MG63 (cell line): ENCODE measurements at regions not wholly inside any gene's neighbourhood (a gene's known extent, or its start where the extent isn't known, plus 50 kb on each side); places are given as distances from the start of the nearest gene placed in this dataset.
"Not testable (repeated sequence)": the region's sequence is repeated elsewhere in the genome, so short reads cannot be mapped to it uniquely, and the experiment has no call there.

ENCODE experiments used
- DNase-seq: peaks from one replicate; pipeline ENCODE4 v3.0.0-alpha.2; 2020
- H3K27me3 ChIP-seq: fragments of 250-450 bp; sonication (Bioruptor Pico); 2 replicates; pipeline ENCODE4 v1.5.1; 2020; ENCODE audit warnings: mild to moderate bottlenecking, moderate library complexity
- H3K36me3 ChIP-seq: fragments of 250-450 bp; sonication (Bioruptor Pico); 2 replicates; pipeline ENCODE4 v1.5.1; 2020; ENCODE audit warnings: mild to moderate bottlenecking, moderate library complexity
- H3K4me3 ChIP-seq: fragments of 250-450 bp; sonication (Bioruptor Pico); 2 replicates; pipeline ENCODE4 v1.5.1; 2020; ENCODE audit warnings: mild to moderate bottlenecking, moderate library complexity
- H3K9me3 ChIP-seq: fragments of 250-450 bp; sonication (Bioruptor Pico); 2 replicates; pipeline ENCODE4 v1.5.1; 2020; ENCODE audit warnings: mild to moderate bottlenecking, moderate library complexity

- no peak for DNase-seq
- H3K9me3 ChIP-seq, result no peaks in the 10 kb centered on the region
- no peaks in the 10 kb centered on the region for H3K27me3 ChIP-seq
- H3K4me3 ChIP-seq, result no peak overlapping the region
- H3K36me3 ChIP-seq, result no peaks in the 10 kb centered on the region
Observed at GRCh38 chr7:133132906-133133305, 51.0 kb upstream of the CHCHD3 start.

- Histone ChIP-seq H3K4me3 (no peak overlapping the region), H3K36me3 (no peaks in the 10 kb centered on the region), H3K27me3 (no peaks in the 10 kb centered on the region), H3K9me3 (no peaks in the 10 kb centered on the region)
- no peak for DNase-seq
Observed at GRCh38 chr7:133134810-133135209, 52.9 kb upstream of the CHCHD3 start.

GRCh38 chr7:133135451-133135850, 53.6 kb upstream of the CHCHD3 start:
- no peaks in the 10 kb centered on the region for H3K27me3 ChIP-seq
- no peaks in the 10 kb centered on the region for H3K9me3 ChIP-seq
- no peak for DNase-seq
- H3K36me3 ChIP-seq, result no peaks in the 10 kb centered on the region
- H3K4me3 ChIP-seq, result no peak overlapping the region

- no peaks in the 10 kb centered on the region for H3K9me3 ChIP-seq
- no peaks in the 10 kb centered on the region for H3K36me3 ChIP-seq
- no peaks in the 10 kb centered on the region for H3K27me3 ChIP-seq
- peak; percentile 3 for DNase-seq
- no peak overlapping the region for H3K4me3 ChIP-seq
Observed at GRCh38 chr7:133139350-133139749, 57.5 kb upstream of the CHCHD3 start.

- no peak for DNase-seq
- Histone ChIP-seq H3K36me3 (no peaks in the 10 kb centered on the region), H3K9me3 (no peaks in the 10 kb centered on the region), H3K4me3 (no peak overlapping the region), H3K27me3 (no peaks in the 10 kb centered on the region)
Observed at GRCh38 chr7:133139801-133140200, 57.9 kb upstream of the CHCHD3 start.

GRCh38 chr7:133140994-133141595, 59.2 kb upstream of the CHCHD3 start:
- H3K36me3 ChIP-seq, result no peaks in the 10 kb centered on the region
- H3K4me3 ChIP-seq, result no peak overlapping the region
- no peaks in the 10 kb centered on the region for H3K27me3 ChIP-seq
- no peak for DNase-seq
- H3K9me3 ChIP-seq, result no peaks in the 10 kb centered on the region

- no peak for DNase-seq
- Histone ChIP-seq H3K36me3 (no peaks in the 10 kb centered on the region), H3K4me3 (no peak overlapping the region)
Observed at GRCh38 chr7:133150760-133151159, 68.9 kb upstream of the CHCHD3 start.

GRCh38 chr7:133152875-133153274, 71.0 kb upstream of the CHCHD3 start:
- H3K36me3 ChIP-seq, result no peaks in the 10 kb centered on the region
- H3K4me3 ChIP-seq, result no peak overlapping the region
- DNase-seq, result no peak
- no peaks in the 10 kb centered on the region for H3K9me3 ChIP-seq
- no peaks in the 10 kb centered on the region for H3K27me3 ChIP-seq

More at GRCh38 chr7:133150760-133151159, 68.9 kb upstream of the CHCHD3 start:
- Histone ChIP-seq H3K27me3 (no peaks in the 10 kb centered on the region), H3K9me3 (no peaks in the 10 kb centered on the region)

GRCh38 chr7:133155146-133155545, 73.3 kb upstream of the CHCHD3 start:
- no peak for DNase-seq
- no peaks in the 10 kb centered on the region for H3K27me3 ChIP-seq
- H3K9me3 ChIP-seq, result no peaks in the 10 kb centered on the region
- no peaks in the 10 kb centered on the region for H3K36me3 ChIP-seq
- no peak overlapping the region for H3K4me3 ChIP-seq

GRCh38 chr7:133155642-133156041, 73.8 kb upstream of the CHCHD3 start:
- Histone ChIP-seq H3K4me3 (no peak overlapping the region), H3K9me3 (no peaks in the 10 kb centered on the region), H3K27me3 (no peaks in the 10 kb centered on the region), H3K36me3 (no peaks in the 10 kb centered on the region)
- no peak for DNase-seq

GRCh38 chr7:133157045-133157444, 75.2 kb upstream of the CHCHD3 start:
- H3K36me3 ChIP-seq, result no peaks in the 10 kb centered on the region
- no peak for DNase-seq
- no peaks in the 10 kb centered on the region for H3K27me3 ChIP-seq
- no peaks in the 10 kb centered on the region for H3K9me3 ChIP-seq
- no peak overlapping the region for H3K4me3 ChIP-seq

GRCh38 chr7:133164498-133164897, 82.6 kb upstream of the CHCHD3 start:
- H3K4me3 ChIP-seq, result no peak overlapping the region
- H3K36me3 ChIP-seq, result no peaks in the 10 kb centered on the region
- H3K9me3 ChIP-seq, result no peaks in the 10 kb centered on the region
- H3K27me3 ChIP-seq, result no peaks in the 10 kb centered on the region; the same call in 1 of the 2 replicates
- no peak for DNase-seq

GRCh38 chr7:133165001-133165400, 83.1 kb upstream of the CHCHD3 start:
- Histone ChIP-seq H3K27me3 (no peaks in the 10 kb centered on the region; the same call in 1 of the 2 replicates), H3K4me3 (no peak overlapping the region), H3K9me3 (no peaks in the 10 kb centered on the region), H3K36me3 (no peaks in the 10 kb centered on the region)
- no peak for DNase-seq

- no peaks in the 10 kb centered on the region for H3K9me3 ChIP-seq
- no peaks in the 10 kb centered on the region; the same call in 1 of the 2 replicates for H3K27me3 ChIP-seq
- no peaks in the 10 kb centered on the region for H3K36me3 ChIP-seq
- no peak overlapping the region for H3K4me3 ChIP-seq
- no peak for DNase-seq
Observed at GRCh38 chr7:133165529-133165928, 83.6 kb upstream of the CHCHD3 start.

GRCh38 chr7:133167300-133167699, 85.4 kb upstream of the CHCHD3 start:
- Histone ChIP-seq H3K36me3 (no peaks in the 10 kb centered on the region), H3K4me3 (no peak overlapping the region), H3K9me3 (no peaks in the 10 kb centered on the region), H3K27me3 (no peaks in the 10 kb centered on the region; the same call in 1 of the 2 replicates)
- DNase-seq, result no peak

- H3K27me3 ChIP-seq, H3K36me3 ChIP-seq, H3K9me3 ChIP-seq, DNase-seq, H3K4me3 ChIP-seq: not testable (repeated sequence)
Observed at GRCh38 chr7:133169167-133169822, 83.6 kb upstream of the EXOC4 start.

GRCh38 chr7:133177476-133177875, 75.4 kb upstream of the EXOC4 start:
- H3K27me3 ChIP-seq, H3K4me3 ChIP-seq, DNase-seq, H3K9me3 ChIP-seq, H3K36me3 ChIP-seq: not testable (repeated sequence)

GRCh38 chr7:133180717-133181116, 72.2 kb upstream of the EXOC4 start:
- H3K4me3 ChIP-seq, result no peak overlapping the region
- H3K9me3 ChIP-seq, result no peaks in the 10 kb centered on the region
- no peaks in the 10 kb centered on the region for H3K36me3 ChIP-seq
- no peaks in the 10 kb centered on the region for H3K27me3 ChIP-seq
- no peak for DNase-seq
